Tibial nerve (tissue), 4 donors: ENCODE measurements at regions not wholly inside any gene's neighbourhood (a gene's known extent, or its start where the extent isn't known, plus 50 kb on each side); places are given as distances from the start of the nearest gene placed in this dataset.

Experiments used
- DNase-seq, 2 donors: peaks; one replicate each; pipeline ENCODE4 v3.0.0-alpha.2; 2019; ENCODE audit warnings: low spot score in 2 of 2
- H3K27ac ChIP-seq, 4 donors: fragments of 200-600 bp; sonication (generic) in 3 of 4; one replicate each; pipeline ENCODE4 v1.5.1; 2017 to 2019; ENCODE audit warnings: mild to moderate bottlenecking in 1 of 4
- H3K27me3 ChIP-seq, 2 donors: fragments of 200-600 bp; sonication (generic) in 1 of 2; one replicate each; pipeline versions ENCODE4 v1.5.1 to v1.6.0; 2017 to 2019
- H3K36me3 ChIP-seq, 3 donors: fragments of 200-600 bp; sonication (generic); one replicate each; pipeline ENCODE4 v1.5.1; 2018 to 2019
- H3K4me1 ChIP-seq, 4 donors: fragments of 200-600 bp; sonication (generic) in 3 of 4; one replicate each; pipeline ENCODE4 v1.5.1; 2017 to 2019
- H3K4me3 ChIP-seq, 4 donors: fragments of 200-600 bp; sonication (generic) in 3 of 4; one replicate each; pipeline ENCODE4 v1.5.1; 2017 to 2019; ENCODE audit warnings: mild to moderate bottlenecking in 1 of 4, moderate library complexity in 1 of 4
- H3K9me3 ChIP-seq, 4 donors: fragments of 200-600 bp; sonication (generic) in 3 of 4; one replicate each; pipeline ENCODE4 v1.5.1; 2017 to 2019
- EP300 ChIP-seq, 2 donors: sonication (generic); formaldehyde crosslinking; IDR thresholded peaks; one replicate each; pipeline ENCODE4 v1.6.1; 2017; ENCODE audit warnings: antibody characterized with exemption in 2 of 2, mild to moderate bottlenecking in 1 of 2
- POLR2A ChIP-seq, 2 donors: fragments of 450-650 bp; IDR thresholded peaks; one replicate each; pipeline ENCODE4 v1.6.1; 2017; ENCODE audit warnings: antibody characterized with exemption in 2 of 2, mild to moderate bottlenecking in 2 of 2, moderate library complexity in 2 of 2
- WGBS, 2 donors: methylation state at CpG; one replicate each; pipeline ENCODE4 v1.1.5; 2018; 5-methylcytosine and 5-hydroxymethylcytosine counted together
- TF ChIP-seq, protein P1 (sequence below), 5 experiments: fragments of 200-600 bp in 3 of 5; fragments of 450-650 bp in 2 of 5; sonication (generic) in 3 of 5; IDR thresholded peaks; one replicate each; pipeline ENCODE4 v1.5.1; 2016 to 2019; ENCODE audit warnings: antibody characterized with exemption in 5 of 5, mild to moderate bottlenecking in 3 of 5, moderate library complexity in 2 of 5

DNA sequence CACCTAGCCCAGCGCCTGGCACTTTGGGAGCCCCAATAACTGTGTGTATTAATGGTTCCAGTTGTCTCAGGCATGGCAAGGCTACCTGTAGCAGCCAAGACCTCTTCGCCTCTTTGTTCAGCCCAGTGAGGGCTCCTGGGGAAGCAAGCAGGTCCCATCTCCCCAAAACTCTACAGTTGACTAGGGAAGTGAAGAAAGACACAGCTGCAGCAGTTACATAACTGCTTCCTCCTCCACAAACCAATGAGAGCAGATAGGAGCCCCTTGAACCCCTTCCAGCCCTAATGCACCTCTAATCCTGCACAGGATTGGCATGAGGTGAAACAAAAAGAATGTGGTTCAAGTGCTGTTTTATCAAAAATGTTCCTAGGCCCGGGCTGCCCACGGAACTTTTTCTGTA, 100.5 kb downstream of the SYF2 start:
- H3K4me3 ChIP-seq, result no peak overlapping the region
- DNase-seq, result no peak
- WGBS, 2 donors, result 70 to 81% methylated on average over 4 of the region's 4 CpGs

DNA sequence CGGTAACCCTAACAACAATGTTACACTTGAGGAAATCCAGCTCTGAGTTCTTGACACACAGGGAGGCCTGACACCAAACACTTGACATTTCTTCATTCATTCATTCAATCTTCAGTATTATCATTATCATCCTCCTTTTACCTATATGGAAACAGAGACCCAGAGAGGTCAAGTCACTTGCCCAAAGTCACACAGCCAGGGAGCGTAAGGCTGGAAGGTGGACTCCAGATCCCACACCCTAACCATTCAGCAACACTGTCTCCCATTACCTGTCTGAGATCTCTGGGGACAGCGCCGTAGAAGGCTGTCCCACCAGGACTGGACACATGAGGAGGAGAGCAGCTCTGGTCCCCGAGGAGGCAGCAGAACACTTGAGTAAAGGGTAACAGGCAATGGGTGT, 101.4 kb downstream of the SYF2 start:
- DNase-seq, result no peak
- peaks cover 0 to 3% (median 0%) of the 10 kb centered on the region in 4 donors for H3K9me3 ChIP-seq
- H3K27me3 ChIP-seq, result no peaks in the 10 kb centered on the region
- no peaks in the 10 kb centered on the region for H3K36me3 ChIP-seq
- 82 to 90% methylated on average over 5 of the region's 5 CpGs for WGBS, 2 donors
- TF ChIP-seq, protein P1, sequence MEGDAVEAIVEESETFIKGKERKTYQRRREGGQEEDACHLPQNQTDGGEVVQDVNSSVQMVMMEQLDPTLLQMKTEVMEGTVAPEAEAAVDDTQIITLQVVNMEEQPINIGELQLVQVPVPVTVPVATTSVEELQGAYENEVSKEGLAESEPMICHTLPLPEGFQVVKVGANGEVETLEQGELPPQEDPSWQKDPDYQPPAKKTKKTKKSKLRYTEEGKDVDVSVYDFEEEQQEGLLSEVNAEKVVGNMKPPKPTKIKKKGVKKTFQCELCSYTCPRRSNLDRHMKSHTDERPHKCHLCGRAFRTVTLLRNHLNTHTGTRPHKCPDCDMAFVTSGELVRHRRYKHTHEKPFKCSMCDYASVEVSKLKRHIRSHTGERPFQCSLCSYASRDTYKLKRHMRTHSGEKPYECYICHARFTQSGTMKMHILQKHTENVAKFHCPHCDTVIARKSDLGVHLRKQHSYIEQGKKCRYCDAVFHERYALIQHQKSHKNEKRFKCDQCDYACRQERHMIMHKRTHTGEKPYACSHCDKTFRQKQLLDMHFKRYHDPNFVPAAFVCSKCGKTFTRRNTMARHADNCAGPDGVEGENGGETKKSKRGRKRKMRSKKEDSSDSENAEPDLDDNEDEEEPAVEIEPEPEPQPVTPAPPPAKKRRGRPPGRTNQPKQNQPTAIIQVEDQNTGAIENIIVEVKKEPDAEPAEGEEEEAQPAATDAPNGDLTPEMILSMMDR (IDR thresholded peaks at IDR 0.05), result no peak
- no peak for TF ChIP-seq POLR2A (IDR thresholded peaks at IDR 0.05)
- no peaks in the 10 kb centered on the region for H3K4me1 ChIP-seq
- no peak overlapping the region for H3K4me3 ChIP-seq
- no peak overlapping the region for H3K27ac ChIP-seq

More for the DNA sequence above, 100.5 kb downstream of the SYF2 start:
- H3K9me3 ChIP-seq, result no peaks in the 10 kb centered on the region
- no peaks in the 10 kb centered on the region for H3K36me3 ChIP-seq
- no peaks in the 10 kb centered on the region for H3K4me1 ChIP-seq
- TF ChIP-seq POLR2A (IDR thresholded peaks at IDR 0.05) (no peak), EP300 (IDR thresholded peaks at IDR 0.05) (no peak)
- TF ChIP-seq, protein P1 (IDR thresholded peaks at IDR 0.05), result no peak
- no peak overlapping the region for H3K27ac ChIP-seq
- H3K27me3 ChIP-seq, result no peaks in the 10 kb centered on the region

DNA sequence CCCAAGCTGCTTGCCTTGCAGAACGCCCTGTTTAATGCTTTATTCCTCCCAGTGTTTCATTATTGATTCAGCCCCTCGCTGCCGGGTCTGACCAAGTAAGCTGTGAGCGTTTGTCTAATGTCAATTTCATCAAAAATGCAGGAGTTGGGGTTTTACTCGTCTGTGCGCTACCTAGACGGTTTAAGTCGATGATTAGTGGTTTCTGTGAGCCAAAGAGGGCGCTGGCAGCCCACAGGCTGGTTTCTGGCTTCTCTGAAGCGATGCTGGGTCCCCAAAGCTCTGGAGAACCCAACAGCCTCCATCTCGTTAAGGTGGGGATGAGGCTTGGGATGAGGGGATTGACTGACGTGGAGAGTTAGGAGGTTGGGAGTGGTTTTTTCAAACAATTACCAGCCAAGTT, 102.9 kb downstream of the SYF2 start:
- DNase-seq, result no peak
- no peak overlapping the region for H3K4me3 ChIP-seq
- H3K27me3 ChIP-seq, result no peaks in the 10 kb centered on the region
- H3K9me3 ChIP-seq, result peaks cover 0 to 3% (median 0%) of the 10 kb centered on the region in 4 donors
- H3K4me1 ChIP-seq, result no peaks in the 10 kb centered on the region
- TF ChIP-seq POLR2A (IDR thresholded peaks at IDR 0.05) (no peak), EP300 (IDR thresholded peaks at IDR 0.05) (no peak)
- TF ChIP-seq, protein P1 (IDR thresholded peaks at IDR 0.05), result no peak
- 67 to 75% methylated on average over 12 of the region's 12 CpGs for WGBS, 2 donors
- H3K27ac ChIP-seq, result no peak overlapping the region
- no peaks in the 10 kb centered on the region for H3K36me3 ChIP-seq

DNA sequence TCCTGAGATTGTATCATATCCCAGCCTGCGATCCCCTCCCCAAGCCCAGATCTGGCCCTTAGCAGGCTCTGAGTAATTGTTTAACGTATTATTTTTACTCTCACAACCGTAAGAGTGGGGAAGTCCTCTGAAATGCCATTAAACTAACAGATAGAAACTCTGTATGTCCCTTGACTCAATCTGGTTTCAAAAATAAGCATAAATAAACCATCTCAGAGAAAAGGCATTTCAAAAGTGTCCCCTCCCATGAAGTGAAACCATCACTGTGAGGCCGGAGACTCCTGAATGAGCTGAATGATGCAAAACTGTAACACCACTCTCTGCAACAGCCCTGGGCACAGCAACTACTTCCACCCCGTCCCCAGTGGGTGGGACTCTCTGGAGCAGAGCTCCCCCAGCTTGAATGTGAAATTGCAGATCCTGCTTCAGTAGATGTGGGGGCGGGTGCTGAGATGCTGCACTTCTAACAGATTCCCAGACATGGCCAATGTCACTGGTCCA, 104.1 kb downstream of the SYF2 start:
- Histone ChIP-seq H3K27ac (no peak overlapping the region), H3K4me3 (no peak overlapping the region), H3K9me3 (peaks cover 0 to 3% (median 0%) of the 10 kb centered on the region in 4 donors), H3K36me3 (no peaks in the 10 kb centered on the region), H3K4me1 (no peaks in the 10 kb centered on the region), H3K27me3 (no peaks in the 10 kb centered on the region)
- DNase-seq, result no peak
- TF ChIP-seq EP300 (IDR thresholded peaks at IDR 0.05) (no peak), POLR2A (IDR thresholded peaks at IDR 0.05) (no peak)
- TF ChIP-seq, protein P1 (IDR thresholded peaks at IDR 0.05), result no peak
- WGBS, 2 donors, result 55 to 57% methylated on average over 6 of the region's 6 CpGs

DNA sequence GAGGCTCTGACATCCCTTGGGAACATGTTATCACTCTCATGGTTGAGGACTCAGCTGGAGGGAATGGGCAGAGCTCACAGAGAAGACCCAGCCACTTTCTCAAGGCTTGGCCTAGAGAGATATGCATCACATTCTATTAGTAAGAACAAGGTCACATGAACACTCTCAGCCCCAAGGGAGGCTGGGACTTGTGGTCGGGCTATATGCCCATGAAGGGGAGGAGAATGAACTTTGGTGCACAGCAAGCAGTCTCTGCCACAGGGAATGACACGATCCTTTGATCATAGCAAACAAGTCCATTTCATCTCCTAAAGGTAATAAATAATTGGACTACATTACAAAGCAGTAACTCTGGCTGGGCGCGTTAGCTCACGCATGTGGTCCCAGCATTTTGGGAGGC, 105.7 kb downstream of the SYF2 start:
- peaks cover 0 to 3% (median 0%) of the 10 kb centered on the region in 4 donors for H3K9me3 ChIP-seq
- WGBS, 2 donors, result 85 to 88% methylated on average over 5 of the region's 5 CpGs
- DNase-seq, result no peak
- H3K27ac ChIP-seq, result no peak overlapping the region
- no peaks in the 10 kb centered on the region for H3K27me3 ChIP-seq
- H3K36me3 ChIP-seq, result no peaks in the 10 kb centered on the region
- no peak for TF ChIP-seq POLR2A (IDR thresholded peaks at IDR 0.05)
- no peak for TF ChIP-seq EP300 (IDR thresholded peaks at IDR 0.05)
- TF ChIP-seq, protein P1 (IDR thresholded peaks at IDR 0.05), result no peak
- H3K4me3 ChIP-seq, result no peak overlapping the region
- no peaks in the 10 kb centered on the region for H3K4me1 ChIP-seq
